ENCODE measurements at regions not wholly inside any gene's neighbourhood (a gene's known extent, or its start where the extent isn't known, plus 50 kb on each side); places are given as distances from the start of the nearest gene placed in this dataset.
"Not testable (repeated sequence)": the region's sequence is repeated elsewhere in the genome, so short reads cannot be mapped to it uniquely, and the experiment has no call there.

GRCh38 chrX:115966920-115967319 lies 203.6 kb upstream of the AGTR2 start:
- no peak for DNase-seq (ENCODE audit: low read depth in 4 of 4, low spot score in 1 of 4)

- DNase-seq (ENCODE audit: low read depth in 4 of 4, low spot score in 1 of 4), result no peak
These were observed 201.9 kb upstream of the AGTR2 start for GRCh38 chrX:115968436-115969252.

- DNase-seq (ENCODE audit: low read depth in 4 of 4, low spot score in 1 of 4), result no peak
These were observed 199.8 kb upstream of the AGTR2 start for GRCh38 chrX:115970718-115971117.

GRCh38 chrX:115972717-115973116 lies 197.8 kb upstream of the AGTR2 start:
- no peak for DNase-seq (ENCODE audit: low read depth in 4 of 4, low spot score in 1 of 4)

- no peak for DNase-seq (ENCODE audit: low read depth in 4 of 4, low spot score in 1 of 4)
These were observed 192.5 kb upstream of the AGTR2 start for GRCh38 chrX:115978068-115978467.

GRCh38 chrX:115983148-115983547 lies 187.4 kb upstream of the AGTR2 start:
- DNase-seq (ENCODE audit: low read depth in 4 of 4, low spot score in 1 of 4), result not testable (repeated sequence)

- DNase-seq (ENCODE audit: low read depth in 4 of 4, low spot score in 1 of 4), result not testable (repeated sequence)
These were observed 183.1 kb upstream of the AGTR2 start for GRCh38 chrX:115987464-115987863.

DNA sequence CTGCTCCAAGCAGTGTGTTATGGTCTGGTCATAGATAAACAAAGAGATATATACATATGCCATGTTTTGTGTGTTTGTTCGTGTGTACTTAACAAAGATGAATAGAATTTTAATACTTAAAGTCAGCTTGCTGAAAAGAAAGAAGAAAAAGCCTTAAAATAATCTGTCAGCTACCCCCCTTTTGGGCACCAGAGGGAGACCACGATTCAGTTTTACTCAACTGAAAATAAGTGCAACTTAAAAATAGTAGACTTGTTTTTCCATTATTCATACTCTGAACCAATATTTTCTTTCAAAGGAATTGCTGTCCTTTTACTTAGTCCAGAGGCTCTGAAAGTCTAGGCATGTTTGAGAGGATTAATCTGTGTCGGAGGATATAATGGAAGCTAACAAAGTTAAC lies 181.7 kb upstream of the AGTR2 start:
- no peak for DNase-seq (ENCODE audit: low read depth in 4 of 4, low spot score in 1 of 4)

GRCh38 chrX:115989686-115990085 lies 180.9 kb upstream of the AGTR2 start:
- no peak for DNase-seq (ENCODE audit: low read depth in 4 of 4, low spot score in 1 of 4)

DNA sequence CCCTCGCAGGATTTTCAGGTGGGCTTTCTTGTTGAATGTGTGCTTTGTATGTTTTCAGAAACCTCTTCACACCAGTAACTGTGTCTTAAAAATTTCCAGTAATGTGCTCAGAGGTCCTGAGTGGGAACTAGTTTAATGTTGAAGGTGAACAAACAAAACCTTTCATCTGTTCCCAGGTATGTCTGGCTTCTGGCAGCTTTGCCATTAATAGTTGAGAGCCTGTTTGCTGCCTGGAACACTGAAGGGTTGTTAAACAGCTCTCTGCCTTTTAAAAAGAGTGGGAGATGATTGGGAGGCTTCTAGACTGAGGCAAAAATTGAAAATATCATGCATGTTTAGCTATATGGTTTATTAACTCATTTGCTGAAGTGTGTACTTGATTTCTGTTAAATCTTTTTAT lies 161.2 kb upstream of the AGTR2 start:
- DNase-seq (ENCODE audit: low read depth in 4 of 4, low spot score in 1 of 4), result no peak

GRCh38 chrX:116009861-116010710 lies 160.5 kb upstream of the AGTR2 start:
- DNase-seq (ENCODE audit: low read depth in 4 of 4, low spot score in 1 of 4), result no peak

GRCh38 chrX:116010939-116011338 lies 159.6 kb upstream of the AGTR2 start:
- DNase-seq (ENCODE audit: low read depth in 4 of 4, low spot score in 1 of 4), result no peak

DNA sequence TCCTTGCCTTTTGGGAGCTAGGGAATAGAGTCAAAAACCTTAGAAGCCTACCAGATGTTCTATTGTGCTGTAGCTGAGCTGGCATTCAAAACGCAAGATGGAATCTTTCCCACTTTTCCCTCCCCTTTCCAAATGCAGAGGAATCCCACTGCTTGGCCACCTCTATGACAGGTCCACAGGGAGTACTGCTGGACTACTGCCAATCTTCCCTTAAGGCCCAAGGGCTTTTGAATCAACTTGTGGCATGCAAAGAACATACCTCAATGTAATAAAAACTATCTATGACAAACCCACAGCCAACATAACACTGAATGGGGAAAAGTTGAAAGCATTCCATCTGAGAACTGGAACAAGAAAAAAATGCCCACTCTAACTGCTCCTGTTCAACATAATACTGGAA lies 139.2 kb upstream of the AGTR2 start:
- no peak for DNase-seq (ENCODE audit: low read depth in 4 of 4, low spot score in 1 of 4)

Data from stimulated activated CD4-positive, alpha-beta T cell treated with anti-CD3 and anti-CD28 coated beads, Interleukin-1b, Interleukin-23, amount 100 ng/mL, for 24 hours (primary cell).